ENCODE measurements at regions not wholly inside any gene's neighbourhood (a gene's known extent, or its start where the extent isn't known, plus 50 kb on each side); places are given as distances from the start of the nearest gene placed in this dataset.

DNA sequence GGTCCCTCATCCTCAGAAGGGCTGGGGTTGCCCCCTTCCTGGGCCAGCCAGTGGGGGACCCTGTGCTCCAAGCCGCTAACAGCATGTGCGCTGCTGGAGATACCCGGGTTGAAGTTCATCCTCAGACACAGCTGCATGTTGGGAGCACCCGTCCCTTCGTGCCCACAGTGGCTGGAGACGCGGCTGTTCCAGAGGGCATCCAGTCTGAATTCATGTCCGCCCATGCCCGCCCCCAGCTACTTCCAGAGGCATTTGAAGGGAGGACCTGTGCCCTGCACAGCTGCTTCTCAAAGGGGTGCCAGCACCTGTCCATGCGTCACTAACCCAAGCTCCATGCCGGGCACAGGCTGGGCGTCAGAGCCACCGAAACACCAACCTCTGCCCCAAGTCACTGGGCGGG lies 68.1 kb upstream of the ADGRA1 start:
- no peaks in the 10 kb centered on the region for H3F3A ChIP-seq (replicated peaks; ENCODE audit: insufficient read depth)
- ChIA-PET CTCF (interaction anchor here (0.7 to 1.6 kb wide), 2 partner anchors 52 to 183 kb away, joined by 3 read pairs; no protein-coding TSS in a partner anchor), POLR2A (no interaction called here)
- no peaks in the 10 kb centered on the region for H3K79me2 ChIP-seq (ENCODE audit: insufficient read depth)
- TF ChIP-seq NRF1 (IDR thresholded peaks at IDR 0.05; ENCODE audit: low read depth, low read length) (no peak), RAD21 (IDR thresholded peaks at IDR 0.05; ENCODE audit: low read length) (no peak), RXRA (IDR thresholded peaks at IDR 0.05; ENCODE audit: borderline replicate concordance, low read depth) (no peak), SIN3A (IDR thresholded peaks at IDR 0.05; ENCODE audit: borderline replicate concordance, low read depth, low read length) (no peak), GABPA (IDR thresholded peaks at IDR 0.05; ENCODE audit: low read depth) (no peak)
- TF ChIP-seq, protein P1, sequence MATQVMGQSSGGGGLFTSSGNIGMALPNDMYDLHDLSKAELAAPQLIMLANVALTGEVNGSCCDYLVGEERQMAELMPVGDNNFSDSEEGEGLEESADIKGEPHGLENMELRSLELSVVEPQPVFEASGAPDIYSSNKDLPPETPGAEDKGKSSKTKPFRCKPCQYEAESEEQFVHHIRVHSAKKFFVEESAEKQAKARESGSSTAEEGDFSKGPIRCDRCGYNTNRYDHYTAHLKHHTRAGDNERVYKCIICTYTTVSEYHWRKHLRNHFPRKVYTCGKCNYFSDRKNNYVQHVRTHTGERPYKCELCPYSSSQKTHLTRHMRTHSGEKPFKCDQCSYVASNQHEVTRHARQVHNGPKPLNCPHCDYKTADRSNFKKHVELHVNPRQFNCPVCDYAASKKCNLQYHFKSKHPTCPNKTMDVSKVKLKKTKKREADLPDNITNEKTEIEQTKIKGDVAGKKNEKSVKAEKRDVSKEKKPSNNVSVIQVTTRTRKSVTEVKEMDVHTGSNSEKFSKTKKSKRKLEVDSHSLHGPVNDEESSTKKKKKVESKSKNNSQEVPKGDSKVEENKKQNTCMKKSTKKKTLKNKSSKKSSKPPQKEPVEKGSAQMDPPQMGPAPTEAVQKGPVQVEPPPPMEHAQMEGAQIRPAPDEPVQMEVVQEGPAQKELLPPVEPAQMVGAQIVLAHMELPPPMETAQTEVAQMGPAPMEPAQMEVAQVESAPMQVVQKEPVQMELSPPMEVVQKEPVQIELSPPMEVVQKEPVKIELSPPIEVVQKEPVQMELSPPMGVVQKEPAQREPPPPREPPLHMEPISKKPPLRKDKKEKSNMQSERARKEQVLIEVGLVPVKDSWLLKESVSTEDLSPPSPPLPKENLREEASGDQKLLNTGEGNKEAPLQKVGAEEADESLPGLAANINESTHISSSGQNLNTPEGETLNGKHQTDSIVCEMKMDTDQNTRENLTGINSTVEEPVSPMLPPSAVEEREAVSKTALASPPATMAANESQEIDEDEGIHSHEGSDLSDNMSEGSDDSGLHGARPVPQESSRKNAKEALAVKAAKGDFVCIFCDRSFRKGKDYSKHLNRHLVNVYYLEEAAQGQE (IDR thresholded peaks at IDR 0.05; ENCODE audit: low read depth, low read length): no peak
- no peak overlapping the region for H3K27ac ChIP-seq (ENCODE audit: low read depth in 2 of 2, low read length in 1 of 2)
- WGBS (ENCODE audit: low lambda C conversion rate): 73% methylated on average over 14 of the region's 14 CpGs
- no peak overlapping the region for H3K4me2 ChIP-seq
- H2AFZ ChIP-seq (ENCODE audit: low read depth): no peak overlapping the region
- no peak overlapping the region for H3K4me3 ChIP-seq (ENCODE audit: low read depth in 2 of 2, low read length in 1 of 2)
- H3K36me3 ChIP-seq (replicated peaks in 1 of 2; ENCODE audit: control insufficient read depth in 1 of 2, insufficient read depth in 2 of 2, low read length in 1 of 2): no peaks in the 10 kb centered on the region
- no peaks in the 10 kb centered on the region for H3K27me3 ChIP-seq (ENCODE audit: insufficient read depth)
- no peaks in the 10 kb centered on the region for H4K20me1 ChIP-seq (ENCODE audit: insufficient read depth)
- peaks cover 0 to 2% of the 10 kb centered on the region in 2 experiments; a peak in 1 of 4 replicates for H3K4me1 ChIP-seq (ENCODE audit: control insufficient read depth in 1 of 2, insufficient read depth in 2 of 2, low read depth in 1 of 2, low read length in 1 of 2)
- no peak for DNase-seq
- H3K9ac ChIP-seq: no peak overlapping the region
- H3K9me2 ChIP-seq: no peaks in the 10 kb centered on the region
- no peaks in the 10 kb centered on the region for H3K9me3 ChIP-seq

DNA sequence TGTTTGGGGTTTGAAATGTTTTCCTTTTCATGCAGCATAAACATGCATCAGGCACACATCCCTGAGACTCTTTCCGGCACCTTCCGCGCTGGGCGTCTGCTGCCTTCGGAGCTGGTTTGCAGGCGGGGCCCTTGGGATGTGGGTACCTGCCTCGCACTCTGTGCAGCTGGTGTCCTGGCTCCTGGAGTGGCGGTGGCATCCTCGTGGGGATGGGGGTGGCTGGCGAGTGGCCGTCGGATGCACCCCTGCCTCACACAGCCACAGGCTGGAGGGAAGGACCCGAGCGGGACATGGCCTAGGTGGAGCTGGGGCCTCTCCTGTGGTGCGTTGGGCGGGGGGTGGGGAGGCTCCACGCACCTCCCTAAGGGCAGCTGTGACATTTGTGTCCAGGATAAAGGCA lies 68.5 kb upstream of the ADGRA1 start:
- H3K9me2 ChIP-seq: no peaks in the 10 kb centered on the region
- no peak overlapping the region for H3K4me2 ChIP-seq
- no peak overlapping the region for H3K9ac ChIP-seq
- H3K79me2 ChIP-seq (ENCODE audit: insufficient read depth): no peaks in the 10 kb centered on the region
- H3K9me3 ChIP-seq: no peaks in the 10 kb centered on the region
- H4K20me1 ChIP-seq (ENCODE audit: insufficient read depth): no peaks in the 10 kb centered on the region
- no peaks in the 10 kb centered on the region for H3F3A ChIP-seq (replicated peaks; ENCODE audit: insufficient read depth)
- no peak for TF ChIP-seq ELF1 (IDR thresholded peaks at IDR 0.05)
- no peak for TF ChIP-seq TAF1 (IDR thresholded peaks at IDR 0.05; ENCODE audit: borderline replicate concordance, low read depth, low read length)
- TF ChIP-seq USF1 (IDR thresholded peaks at IDR 0.05; ENCODE audit: borderline replicate concordance, low read depth): no peak
- no peak for TF ChIP-seq EZH2phosphoT487 (IDR thresholded peaks at IDR 0.05; ENCODE audit: borderline replicate concordance, low read depth)
- TF ChIP-seq SIN3A (IDR thresholded peaks at IDR 0.05; ENCODE audit: borderline replicate concordance, low read depth, low read length): no peak
- TF ChIP-seq, protein P2, sequence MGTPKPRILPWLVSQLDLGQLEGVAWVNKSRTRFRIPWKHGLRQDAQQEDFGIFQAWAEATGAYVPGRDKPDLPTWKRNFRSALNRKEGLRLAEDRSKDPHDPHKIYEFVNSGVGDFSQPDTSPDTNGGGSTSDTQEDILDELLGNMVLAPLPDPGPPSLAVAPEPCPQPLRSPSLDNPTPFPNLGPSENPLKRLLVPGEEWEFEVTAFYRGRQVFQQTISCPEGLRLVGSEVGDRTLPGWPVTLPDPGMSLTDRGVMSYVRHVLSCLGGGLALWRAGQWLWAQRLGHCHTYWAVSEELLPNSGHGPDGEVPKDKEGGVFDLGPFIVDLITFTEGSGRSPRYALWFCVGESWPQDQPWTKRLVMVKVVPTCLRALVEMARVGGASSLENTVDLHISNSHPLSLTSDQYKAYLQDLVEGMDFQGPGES (IDR thresholded peaks at IDR 0.05; ENCODE audit: low read depth, low read length): no peak
- TF ChIP-seq MXI1 (IDR thresholded peaks at IDR 0.05; ENCODE audit: low read depth, low read length): no peak
- TF ChIP-seq MAX (IDR thresholded peaks at IDR 0.05; ENCODE audit: low read depth): no peak
- no peak for TF ChIP-seq MEF2A (IDR thresholded peaks at IDR 0.05; ENCODE audit: borderline replicate concordance, low read depth)
- no peak for TF ChIP-seq GATA2 (CRISPR knock-in tag; IDR thresholded peaks at IDR 0.05)
- TF ChIP-seq TCF12 (IDR thresholded peaks at IDR 0.05): no peak
- TF ChIP-seq FOXJ3 (CRISPR knock-in tag; IDR thresholded peaks at IDR 0.05): no peak
- no peak for TF ChIP-seq POLR2AphosphoS5 (IDR thresholded peaks at IDR 0.05; ENCODE audit: low read depth, low read length)
- no peak overlapping the region for H3K27ac ChIP-seq (ENCODE audit: low read depth in 2 of 2, low read length in 1 of 2)
- no peaks in the 10 kb centered on the region for H3K36me3 ChIP-seq (replicated peaks in 1 of 2; ENCODE audit: control insufficient read depth in 1 of 2, insufficient read depth in 2 of 2, low read length in 1 of 2)
- H2AFZ ChIP-seq (ENCODE audit: low read depth): no peak overlapping the region
- H3K27me3 ChIP-seq (ENCODE audit: insufficient read depth): no peaks in the 10 kb centered on the region
- no peak for DNase-seq
- no peak overlapping the region for H3K4me3 ChIP-seq (ENCODE audit: low read depth in 2 of 2, low read length in 1 of 2)
- ChIA-PET CTCF (interaction anchor here (1.6 kb wide), 1 partner anchor 183 kb away, joined by 3 read pairs; no protein-coding TSS in a partner anchor), POLR2A (no interaction called here)
- peaks cover 0 to 2% of the 10 kb centered on the region in 2 experiments; a peak in 1 of 4 replicates for H3K4me1 ChIP-seq (ENCODE audit: control insufficient read depth in 1 of 2, insufficient read depth in 2 of 2, low read depth in 1 of 2, low read length in 1 of 2)
- WGBS (ENCODE audit: low lambda C conversion rate): 73% methylated on average over 9 of the region's 17 CpGs

All from SK-N-SH (cell line).